Smooth muscle cell of the brain vasculature (primary cell): ENCODE measurements at regions not wholly inside any gene's neighbourhood (a gene's known extent, or its start where the extent isn't known, plus 50 kb on each side); places are given as distances from the start of the nearest gene placed in this dataset.

Experiments used
- DNase-seq: peaks from one replicate; pipeline ENCODE4 v3.0.0-alpha.2; 2012; ENCODE audit warnings: low read depth, low spot score

DNA sequence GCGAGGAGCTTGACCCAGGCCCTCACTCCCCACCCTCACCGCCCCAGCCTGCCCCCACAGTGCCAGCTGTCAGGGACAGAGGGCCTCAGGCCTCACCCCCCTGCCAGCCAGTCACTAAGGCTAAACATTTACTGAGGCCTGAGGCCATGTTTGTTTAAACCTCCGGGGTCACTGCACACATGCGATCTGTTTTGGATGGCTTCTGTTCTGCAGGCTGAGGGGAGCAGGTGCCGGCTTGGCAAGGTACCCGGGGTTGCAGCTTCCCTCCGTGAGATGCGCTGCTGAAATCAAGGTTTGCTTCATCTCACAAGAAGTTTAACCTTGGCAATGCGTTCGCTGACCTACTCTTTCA lies 103.3 kb upstream of the BOD1 start:
- no peak for DNase-seq

DNA sequence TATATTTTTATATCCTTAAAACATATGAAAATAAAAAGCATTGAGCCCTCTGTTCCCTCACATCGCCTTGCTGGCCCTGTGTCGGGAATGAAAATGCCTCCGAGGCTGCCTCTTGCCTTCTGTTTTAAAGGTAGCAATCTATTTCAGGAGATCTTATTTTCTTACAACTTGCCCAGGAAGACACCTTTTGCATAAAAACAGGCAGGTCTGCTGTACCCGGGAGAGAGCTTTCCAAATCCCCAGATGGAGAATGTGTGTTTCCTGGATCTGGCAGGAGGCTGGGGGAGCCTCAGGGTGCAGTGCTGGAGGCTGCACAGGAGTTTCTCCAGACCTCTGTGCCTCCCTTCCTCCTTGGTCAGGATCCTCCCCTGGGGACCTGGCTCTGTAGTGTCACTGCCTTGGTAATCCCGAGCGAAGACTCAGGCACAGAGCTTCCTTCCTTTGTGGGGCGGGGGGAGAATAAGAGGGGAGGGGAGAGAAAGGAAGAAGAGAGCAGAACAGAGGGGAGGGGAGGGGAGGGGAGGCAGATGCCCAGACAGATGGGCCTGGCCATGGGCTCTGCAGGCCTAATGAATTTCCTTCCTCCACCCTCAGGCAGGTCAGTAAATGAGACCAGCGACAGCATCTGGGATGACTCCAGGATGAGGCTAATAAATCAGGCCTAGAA lies 104.0 kb upstream of the BOD1 start:
- no peak for DNase-seq

DNA sequence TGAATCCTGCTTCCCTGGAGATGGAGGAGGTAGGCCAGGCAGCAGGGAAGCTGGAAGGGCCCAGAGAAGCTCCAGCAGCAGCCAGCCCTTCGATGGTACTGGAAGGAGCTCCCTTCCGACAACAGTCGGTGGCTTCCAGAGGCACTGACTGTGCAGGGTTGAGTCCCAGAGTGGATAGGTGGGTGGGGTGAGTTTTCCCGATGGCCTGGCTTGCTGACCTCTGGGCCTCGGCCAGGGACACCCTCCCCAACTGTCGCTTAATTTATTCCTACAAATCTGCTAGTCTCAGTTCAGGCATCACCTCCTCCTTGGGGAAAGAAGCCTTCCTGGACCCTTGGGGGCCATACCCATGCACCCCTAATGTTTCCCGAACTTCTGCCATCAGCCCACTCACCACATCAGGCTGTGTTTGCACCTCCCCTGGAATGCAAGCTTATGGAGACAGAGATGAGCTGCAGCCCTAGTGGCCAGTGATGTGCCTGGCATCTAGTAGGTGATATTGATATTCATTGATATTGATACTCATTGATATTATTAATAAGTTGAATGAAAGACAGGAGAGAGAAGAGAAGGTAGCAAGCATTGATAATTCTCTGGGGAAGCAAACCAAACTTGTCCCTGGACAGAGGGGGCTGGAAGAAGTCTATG lies 104.6 kb upstream of the BOD1 start:
- no peak for DNase-seq

DNA sequence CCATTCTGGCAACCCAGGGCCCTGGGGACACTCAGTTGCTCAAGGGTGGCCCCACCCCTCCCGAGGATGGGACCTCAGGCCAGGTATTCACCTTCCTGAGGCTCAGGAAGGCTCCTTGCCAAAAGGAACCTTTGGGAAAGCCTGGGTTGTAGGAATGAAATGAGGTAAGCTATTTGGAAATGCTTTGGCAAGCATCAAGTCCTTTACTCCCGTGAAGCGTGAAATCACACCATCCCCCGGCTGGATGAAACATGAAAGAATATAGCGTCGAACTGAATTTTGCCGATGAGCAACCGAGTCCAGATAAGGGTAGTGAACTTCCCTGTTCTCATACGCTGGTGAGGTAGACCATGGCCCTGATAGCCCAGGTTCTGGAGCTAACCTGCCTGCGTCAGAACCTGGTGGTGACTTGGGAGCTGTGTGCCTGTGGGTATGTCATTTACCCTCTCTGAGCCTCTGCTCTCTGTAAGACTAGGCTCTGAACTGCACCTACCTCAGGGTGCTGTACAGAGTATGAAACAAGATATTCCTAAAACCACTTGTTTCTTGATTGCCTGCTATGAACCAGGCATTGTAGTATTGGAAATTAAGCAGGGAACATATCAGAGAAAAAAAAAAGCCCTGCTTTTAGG lies 105.3 kb upstream of the BOD1 start:
- no peak for DNase-seq

DNA sequence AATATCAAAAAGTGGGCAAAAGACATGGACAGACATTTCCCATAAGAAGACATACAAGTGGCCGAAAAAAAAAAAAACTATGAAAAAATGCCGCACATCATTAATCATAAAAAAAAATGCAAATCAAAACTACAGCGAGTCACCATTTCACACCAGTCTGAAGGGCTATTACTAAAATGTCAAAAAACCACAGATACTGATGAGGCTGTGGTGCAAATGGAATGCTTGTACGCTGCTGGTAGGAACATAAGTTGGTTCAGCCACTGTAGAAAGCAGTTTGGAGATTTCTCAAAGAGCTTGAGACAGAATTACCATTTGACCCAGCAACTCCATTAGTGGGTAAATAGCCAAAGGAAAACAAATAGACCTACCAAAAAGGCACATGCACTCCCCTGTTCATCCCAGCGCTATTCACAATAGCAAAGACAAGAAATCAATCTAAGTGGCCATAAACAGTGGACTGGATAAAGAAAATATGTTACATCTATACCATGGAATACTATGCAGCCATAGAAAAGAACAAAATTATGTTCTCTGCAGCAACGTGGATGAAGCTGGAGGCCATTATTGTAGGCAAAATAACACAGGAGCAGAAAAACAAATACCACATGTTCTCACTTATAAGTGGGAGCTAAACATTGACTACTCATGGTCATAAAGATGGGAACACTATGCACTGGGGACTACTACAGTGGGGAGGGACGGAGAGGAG lies 110.6 kb upstream of the BOD1 start:
- DNase-seq, result no peak

DNA sequence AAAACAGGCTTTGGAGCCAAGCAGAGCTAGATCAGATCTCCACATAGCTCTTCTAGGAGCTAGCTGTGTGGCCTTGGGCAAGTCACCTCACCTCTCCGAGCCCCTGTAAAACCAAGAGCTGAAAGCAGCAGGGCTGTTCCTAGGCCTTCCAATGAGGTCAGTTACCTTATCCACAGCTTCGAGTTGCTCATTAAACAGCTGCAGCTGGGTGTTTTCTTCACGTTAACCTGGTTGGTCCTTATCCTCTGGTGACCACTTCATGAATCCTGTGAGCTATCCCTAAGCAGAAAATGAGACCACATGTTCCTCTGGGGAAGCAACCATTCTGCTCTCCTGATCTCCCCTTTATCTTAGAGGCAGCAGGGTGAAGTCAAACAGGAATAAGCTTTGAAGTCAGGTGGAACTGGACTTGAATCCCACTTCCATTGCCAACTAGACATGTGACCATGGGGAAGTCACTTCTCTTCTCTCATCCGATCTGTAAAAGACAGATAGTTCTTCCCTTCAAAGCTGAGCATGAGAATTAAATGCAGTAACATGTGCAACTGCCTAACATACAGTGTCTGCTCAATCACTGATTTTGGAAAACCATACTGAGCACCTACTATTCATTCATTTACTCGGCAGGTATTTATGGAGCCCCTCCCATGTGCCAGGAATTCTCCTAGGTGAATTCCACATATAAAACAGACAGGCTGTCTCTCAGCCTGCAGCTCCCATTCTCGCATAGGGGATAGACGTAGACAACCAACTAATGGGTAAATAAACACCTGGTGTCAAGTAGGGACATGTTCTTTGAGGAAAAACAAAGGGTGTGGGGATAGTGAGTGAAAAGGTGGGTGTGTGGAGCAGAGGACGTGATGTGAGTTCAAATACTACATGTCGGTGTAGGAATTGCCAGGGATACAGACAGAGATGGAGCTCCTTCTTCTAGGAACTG lies 111.7 kb upstream of the BOD1 start:
- DNase-seq, result no peak

DNA sequence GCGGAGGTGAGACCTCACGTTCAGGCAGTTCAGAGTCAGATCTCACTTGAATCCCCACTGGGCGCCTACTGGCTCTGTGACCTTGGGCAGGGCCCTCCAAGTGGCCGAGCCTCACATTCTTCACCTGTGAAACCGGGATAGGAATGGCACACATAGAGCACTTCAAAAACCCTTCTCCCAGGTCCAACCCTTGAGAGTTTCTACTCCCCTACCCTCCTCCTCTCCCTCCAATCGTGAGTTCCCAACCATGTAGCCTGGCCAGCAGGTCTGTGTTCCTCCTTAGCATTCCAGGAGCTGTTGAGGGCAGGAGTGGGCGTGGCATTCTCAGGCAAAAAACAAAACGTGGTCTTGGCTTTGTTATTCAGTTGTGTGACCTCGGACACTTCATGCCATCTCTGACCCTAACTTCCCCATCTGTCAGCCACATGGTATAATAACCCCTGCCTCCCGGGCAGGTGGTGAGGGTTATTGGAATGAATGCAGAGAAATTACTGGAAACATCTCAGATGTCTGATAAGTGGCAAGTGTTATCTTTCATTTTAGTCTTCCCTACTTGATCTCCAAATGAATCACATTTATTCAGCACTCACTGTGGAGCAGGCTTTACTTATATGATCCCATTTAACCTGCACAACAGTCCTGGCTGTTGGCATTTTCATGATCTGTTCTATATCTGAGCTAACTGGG lies 112.8 kb upstream of the BOD1 start:
- DNase-seq, result no peak

DNA sequence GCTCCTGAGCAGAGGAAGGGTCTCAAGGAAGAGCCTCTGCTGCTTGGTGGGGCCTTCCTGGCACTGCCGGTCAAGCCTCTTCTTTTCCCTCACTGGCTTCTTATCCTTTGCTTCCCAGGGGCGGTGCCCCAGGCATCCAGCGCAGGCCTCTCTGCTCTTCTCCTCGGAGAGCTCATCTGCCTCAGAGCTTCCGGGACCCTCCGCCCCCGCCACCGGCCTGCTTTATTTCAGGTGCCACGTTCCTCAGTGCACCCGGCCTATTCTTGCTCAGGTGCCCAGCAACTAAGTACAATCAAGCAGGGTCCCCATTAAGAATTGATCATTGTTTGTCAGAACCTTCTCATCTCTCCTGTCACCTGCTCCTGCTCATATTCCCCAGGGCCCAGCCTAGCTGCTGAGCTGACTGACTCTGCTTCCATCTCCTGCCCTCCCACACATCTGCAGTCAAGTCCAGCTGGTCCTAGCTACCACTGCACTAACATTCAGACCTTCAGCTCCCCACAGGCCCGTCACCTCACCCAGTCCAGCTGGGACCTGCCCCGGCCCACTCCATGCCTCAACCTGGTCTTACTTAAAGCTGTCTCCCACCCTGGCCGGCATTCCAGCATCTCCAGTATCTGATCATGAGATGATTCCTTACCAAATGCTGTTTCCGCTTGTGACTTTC lies 114.3 kb upstream of the BOD1 start:
- no peak for DNase-seq

DNA sequence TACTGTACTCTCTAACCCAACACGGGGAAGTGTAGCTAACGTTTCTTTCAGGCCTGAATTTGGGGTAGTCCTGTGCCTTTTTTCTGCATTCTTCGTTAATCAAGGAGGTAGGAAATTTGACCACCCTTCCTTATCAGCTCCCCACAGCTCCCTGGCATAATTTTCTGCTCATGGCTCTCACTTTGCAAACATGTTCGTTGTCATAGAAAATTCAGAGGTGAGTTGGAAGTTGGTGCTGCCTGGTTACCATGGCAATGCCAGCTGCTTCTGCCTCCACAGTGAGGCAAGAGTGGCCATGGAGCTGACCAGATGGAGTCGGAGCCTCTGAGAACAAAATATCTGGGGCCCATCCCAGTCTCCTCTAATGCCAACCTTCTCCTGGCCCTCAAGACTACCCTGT lies 116.6 kb upstream of the BOD1 start:
- no peak for DNase-seq

DNA sequence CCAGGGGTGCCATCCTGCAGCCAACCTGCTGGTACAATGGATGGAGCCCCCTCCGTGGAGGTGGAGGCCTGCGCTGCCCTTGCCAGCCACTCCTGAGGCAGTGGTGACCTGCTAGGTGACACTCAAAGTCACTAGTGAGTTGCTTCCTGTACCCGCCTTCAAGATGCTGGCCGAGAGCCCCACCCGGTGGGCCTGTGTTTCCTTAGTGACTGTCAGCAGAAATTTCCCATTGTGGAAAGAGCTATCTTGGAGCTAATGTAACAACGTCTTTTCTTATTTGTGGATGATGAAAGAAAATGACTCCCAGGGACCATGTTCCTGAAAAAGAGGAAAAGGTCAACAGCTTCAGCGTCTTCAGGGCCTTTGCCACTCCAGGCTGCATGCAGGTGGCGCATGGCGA lies 117.0 kb upstream of the BOD1 start:
- DNase-seq, result no peak

DNA sequence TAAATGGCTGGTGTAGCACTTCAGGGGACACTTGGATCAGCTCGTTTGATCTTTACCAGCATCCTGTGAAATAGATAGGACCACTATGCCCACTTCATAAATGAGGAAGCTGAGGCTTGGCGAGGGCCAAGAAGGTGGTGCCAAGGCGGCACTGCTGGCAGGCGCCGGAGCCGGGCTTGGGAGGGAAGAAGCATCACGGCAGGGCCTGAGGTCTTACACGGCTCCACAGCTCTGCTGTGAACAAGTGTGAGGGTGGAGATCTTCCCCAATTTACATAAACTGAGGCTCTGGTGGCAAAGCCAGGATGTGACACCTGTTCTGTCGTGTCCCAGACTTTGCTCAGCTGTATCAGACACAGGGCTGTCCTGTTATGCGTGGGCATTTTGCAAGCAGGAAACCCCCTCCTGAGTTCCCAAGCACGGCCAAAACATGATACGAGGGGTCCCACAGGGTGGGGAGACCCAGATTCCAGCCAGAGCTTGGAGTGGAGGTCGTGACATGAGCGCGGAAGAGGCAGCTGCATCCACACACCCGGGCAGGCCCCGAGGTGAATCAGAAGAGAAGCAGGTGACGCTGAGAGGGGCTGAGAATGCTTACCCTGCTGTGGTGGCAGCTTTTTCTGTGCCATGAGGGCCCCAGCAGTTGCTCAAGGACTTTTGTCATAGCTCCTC lies 117.5 kb upstream of the BOD1 start:
- no peak for DNase-seq

DNA sequence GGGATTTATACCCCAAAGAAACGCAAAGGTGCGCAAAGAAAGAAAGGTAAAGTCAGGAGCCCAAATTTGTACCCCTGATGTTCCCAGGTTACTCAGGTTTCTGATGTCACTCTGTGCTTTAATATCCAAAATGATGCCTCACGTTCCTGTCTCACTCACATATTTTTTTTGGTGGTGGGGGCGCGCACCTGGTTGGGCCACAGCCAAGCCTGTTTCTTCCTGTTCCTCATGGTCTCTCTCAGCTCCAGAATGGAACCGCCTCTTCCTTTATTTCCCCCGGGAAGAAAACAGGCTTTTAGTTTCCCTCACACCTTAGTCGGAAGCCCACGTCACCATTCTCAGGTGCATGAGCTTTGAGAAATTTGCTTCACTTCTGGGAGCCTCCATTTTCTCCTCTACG lies 118.3 kb upstream of the BOD1 start:
- no peak for DNase-seq

DNA sequence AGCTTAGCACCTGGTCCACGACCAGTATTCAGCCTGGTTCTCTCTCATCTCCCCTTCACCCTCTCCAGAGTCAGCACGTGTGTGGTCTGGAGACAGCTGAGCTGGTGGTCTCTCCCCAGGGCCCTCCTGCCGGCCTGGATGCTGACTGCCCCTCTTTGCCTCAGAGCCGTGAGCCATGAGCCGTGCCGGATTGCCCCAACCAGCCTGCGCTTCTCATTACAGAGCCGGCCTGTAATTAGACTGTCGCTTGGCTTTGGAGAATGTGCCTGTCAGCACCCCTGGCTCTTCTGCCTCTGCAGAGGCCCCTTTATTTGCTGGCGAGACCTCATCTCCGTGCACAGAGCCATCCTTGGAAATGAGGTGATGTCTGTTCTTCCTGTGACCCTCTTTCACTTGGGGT lies 118.7 kb upstream of the BOD1 start:
- DNase-seq, result no peak

DNA sequence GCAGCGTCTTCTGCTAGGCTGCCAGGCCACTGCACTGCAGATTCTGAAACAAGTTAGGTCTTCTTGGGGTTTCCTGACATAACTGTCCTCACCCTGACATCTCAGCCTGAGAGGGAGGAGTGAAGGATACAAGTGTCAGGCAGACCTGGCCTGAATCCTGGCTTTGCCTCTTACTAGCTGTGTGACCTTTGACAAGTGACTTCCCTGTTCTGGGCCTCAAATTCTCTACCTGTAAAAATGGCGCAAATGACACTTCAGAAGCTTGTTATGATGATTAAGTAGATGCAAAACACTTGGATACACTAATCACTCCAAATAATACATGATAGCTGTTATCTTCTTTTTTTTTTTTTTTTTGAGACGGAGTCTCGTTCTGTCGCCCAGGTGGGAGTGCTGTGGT lies 119.2 kb upstream of the BOD1 start:
- no peak for DNase-seq

DNA sequence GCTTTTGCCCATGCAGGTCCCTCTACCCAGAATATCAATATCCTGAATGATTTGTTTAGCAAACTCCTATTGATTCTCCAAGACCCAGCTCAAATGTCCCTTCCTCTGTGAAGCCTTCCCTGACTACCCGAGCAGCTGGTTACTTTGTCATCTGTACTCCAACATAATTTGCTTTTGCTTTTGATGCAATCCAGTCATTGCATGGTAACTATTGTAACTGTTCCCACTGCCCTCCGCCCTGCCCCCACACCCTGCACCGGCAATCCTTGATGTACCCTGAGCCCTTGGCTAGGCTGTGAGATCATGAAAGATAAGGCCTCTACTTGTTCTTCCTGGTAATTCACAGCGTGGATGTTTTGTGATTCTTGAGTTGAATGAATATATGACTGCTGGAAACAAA lies 119.9 kb upstream of the BOD1 start:
- DNase-seq, result no peak

DNA sequence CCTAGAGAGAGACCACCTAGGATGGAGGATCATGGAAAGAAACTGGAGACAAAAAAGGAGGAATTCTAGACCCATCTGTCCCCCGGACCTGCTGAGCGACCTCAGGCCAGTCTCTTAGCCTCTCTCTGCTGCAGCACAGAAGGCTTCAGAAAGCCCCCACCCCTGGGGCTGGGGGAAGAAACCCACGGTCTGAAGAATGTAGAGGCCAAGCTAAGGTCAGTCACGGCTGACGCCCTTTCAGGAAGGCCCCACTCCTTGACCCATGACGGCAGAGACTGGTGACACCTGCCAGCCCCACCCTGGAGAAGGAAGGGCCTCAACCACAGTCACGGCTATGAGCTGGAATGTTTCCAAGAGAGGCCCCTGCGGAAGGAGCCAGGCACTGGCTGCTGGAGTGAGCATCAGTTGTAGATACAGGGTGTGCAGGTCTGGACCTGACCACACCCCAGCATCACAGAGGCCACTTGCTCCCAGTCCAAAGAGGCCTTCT lies 120.5 kb upstream of the BOD1 start:
- no peak for DNase-seq

DNA sequence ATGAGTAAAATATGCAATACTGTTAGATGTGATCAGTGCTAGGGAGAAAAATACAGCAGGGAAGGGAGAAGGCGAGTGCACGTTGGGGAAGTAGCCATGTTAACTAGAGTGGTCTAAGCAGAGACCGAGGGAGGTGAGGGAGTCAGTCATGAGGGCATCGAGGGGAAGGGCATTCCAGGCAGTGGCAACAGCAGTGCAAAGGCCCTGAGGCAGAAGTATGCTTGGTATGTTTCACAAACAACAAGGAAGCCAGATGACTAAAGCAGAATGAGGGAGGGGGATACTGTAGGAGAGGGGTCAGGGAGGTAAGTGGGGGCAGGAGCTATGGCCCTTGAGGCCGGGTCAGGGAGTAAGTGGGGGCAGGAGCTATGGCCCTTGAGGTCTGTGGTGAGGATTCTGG lies 123.3 kb upstream of the BOD1 start:
- DNase-seq, result no peak

DNA sequence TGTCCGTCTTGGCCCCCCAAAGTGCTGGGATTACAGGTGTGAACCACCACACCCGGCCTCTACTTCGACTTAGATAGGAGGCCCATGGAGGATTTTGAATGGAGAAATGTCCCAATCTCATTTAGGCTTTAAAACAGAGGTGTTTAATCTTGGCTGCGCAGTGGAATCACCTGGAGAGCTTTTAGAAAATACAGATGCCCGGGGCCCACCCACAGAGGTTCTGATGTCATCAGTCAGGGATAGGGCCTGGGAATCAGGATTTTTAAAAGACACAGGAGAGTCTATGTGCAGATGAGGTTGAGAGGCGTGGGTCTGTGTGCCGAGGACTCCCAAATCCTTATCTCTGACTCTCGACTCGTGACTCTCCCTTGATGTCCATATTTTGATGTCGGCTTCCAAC lies 124.0 kb upstream of the BOD1 start:
- no peak for DNase-seq

DNA sequence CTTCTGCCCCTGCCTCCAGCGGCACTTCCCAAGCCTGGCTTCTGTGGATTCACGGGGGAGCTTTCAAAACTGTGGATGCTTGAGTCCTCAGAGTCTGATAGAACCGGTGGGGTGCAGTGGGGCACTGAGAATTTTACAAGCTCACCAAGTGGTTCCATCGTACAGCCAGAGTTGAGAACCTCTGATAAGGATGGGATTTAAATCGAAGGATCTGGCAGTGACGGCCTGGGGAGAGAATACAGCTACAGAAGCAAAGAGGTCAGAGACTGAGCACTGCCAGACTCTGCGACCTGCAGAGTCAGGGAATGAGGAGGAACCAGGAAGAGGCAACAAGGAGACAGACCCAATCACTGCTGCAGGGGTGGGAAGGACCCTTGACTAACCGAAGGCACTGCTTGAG lies 124.6 kb upstream of the BOD1 start:
- no peak for DNase-seq
